Natural killer cell (primary cell): ENCODE measurements at regions not wholly inside any gene's neighbourhood (a gene's known extent, or its start where the extent isn't known, plus 50 kb on each side); places are given as distances from the start of the nearest gene placed in this dataset.

ENCODE experiments used
- ATAC-seq, 3 donors: fragments of 150-1000 bp in 2 of 3; fragments of 200-7000 bp in 1 of 3; cut with Tn5 transposase; 1 replicate in 1 of 3; 2 replicates in 2 of 3; pipeline ENCODE4 v1.10.0; 2021; ENCODE audit warnings: mild to moderate bottlenecking in 2 of 3, moderate library complexity in 2 of 3
- DNase-seq, 2 donors: peaks; one replicate each; pipeline versions ENCODE4 v3.0.0 to v3.0.0-alpha.2; 2013 to 2021; ENCODE audit warnings: mixed read lengths in 1 of 2
- H3K27ac ChIP-seq: one replicate; pipeline ENCODE4 v1.5.1; 2013; ENCODE audit warnings: mild to moderate bottlenecking, low read length
- H3K27me3 ChIP-seq: one replicate; pipeline ENCODE4 v1.6.1; 2013; ENCODE audit warnings: low read length; ENCODE audit not compliant: control insufficient read depth, insufficient read depth
- H3K36me3 ChIP-seq: one replicate; pipeline ENCODE4 v1.6.1; 2013; ENCODE audit warnings: low read length; ENCODE audit not compliant: control insufficient read depth, insufficient read depth
- H3K4me1 ChIP-seq: one replicate; pipeline ENCODE4 v1.6.1; 2013; ENCODE audit warnings: low read length; ENCODE audit not compliant: control insufficient read depth, insufficient read depth
- H3K4me3 ChIP-seq: one replicate; pipeline ENCODE4 v1.5.1; 2013; ENCODE audit warnings: low read length
- H3K9me3 ChIP-seq: one replicate; pipeline ENCODE4 v1.6.1; 2013; ENCODE audit warnings: low read length; ENCODE audit not compliant: control insufficient read depth, insufficient read depth
- H3K27ac Mint-ChIP-seq, 2 donors: one replicate each; pipeline ENCODE4 v1.8.0; 2022; ENCODE audit warnings: mild to moderate bottlenecking in 2 of 2, mixed read lengths in 2 of 2, moderate library complexity in 1 of 2
- H3K27me3 Mint-ChIP-seq, 2 donors: one replicate each; pipeline ENCODE4 v1.8.0; 2022; ENCODE audit warnings: low read depth in 2 of 2, mixed read lengths in 2 of 2
- H3K36me3 Mint-ChIP-seq: one replicate; pipeline ENCODE4 v1.8.0; 2022; ENCODE audit warnings: mixed read lengths
- H3K4me1 Mint-ChIP-seq, 2 donors: one replicate each; pipeline ENCODE4 v1.8.0; 2022; ENCODE audit warnings: mixed read lengths in 2 of 2
- H3K4me3 Mint-ChIP-seq: one replicate; pipeline ENCODE4 v1.8.0; 2022; ENCODE audit warnings: mild to moderate bottlenecking, moderate library complexity, mixed read lengths
- H3K9me3 Mint-ChIP-seq, 2 donors: one replicate each; pipeline ENCODE4 v1.8.0; 2022; ENCODE audit warnings: mixed read lengths in 2 of 2
- CTCF ChIP-seq: fragments of 200-600 bp; IDR thresholded peaks from one replicate; pipeline ENCODE4 v1.8.0; 2022; ENCODE audit warnings: antibody characterized with exemption
- WGBS: methylation state at CpG from one replicate; pipeline ENCODE4 v1.1.7; 2013; ENCODE audit warnings: missing lambda C conversion rate; ENCODE audit not compliant: insufficient coverage; 5-methylcytosine and 5-hydroxymethylcytosine counted together
- intact Hi-C: fragments of 100-400 bp; cut with micrococcal nuclease; formaldehyde crosslinking; loops from one replicate; pipeline ENCODE4 v1.14.2; 2022

GRCh38 chr15:91795235-91795634, 58.3 kb upstream of the SLCO3A1 start:
- Histone ChIP-seq H3K9me3 (no peaks in the 10 kb centered on the region), H3K4me3 (no peak overlapping the region), H3K27ac (no peak overlapping the region), H3K27me3 (no peaks in the 10 kb centered on the region), H3K36me3 (no peaks in the 10 kb centered on the region), H3K4me1 (no peaks in the 10 kb centered on the region)
- 86% methylated on average over 1 of the region's 1 CpG for WGBS
- no peaks in the 10 kb centered on the region for H3K36me3 Mint-ChIP-seq
- no peaks in the 10 kb centered on the region for H3K9me3 Mint-ChIP-seq
- ATAC-seq: no peak
- TF ChIP-seq CTCF: no peak
- H3K4me3 Mint-ChIP-seq: no peak overlapping the region
- no peaks in the 10 kb centered on the region for H3K4me1 Mint-ChIP-seq
- intact Hi-C loops: no loop called here
- peaks cover 24 to 37% of the 10 kb centered on the region in 2 donors for H3K27me3 Mint-ChIP-seq
- no peak overlapping the region for H3K27ac Mint-ChIP-seq
- no peak for DNase-seq

GRCh38 chr15:91801836-91802534, 51.5 kb upstream of the SLCO3A1 start:
- no peak for ATAC-seq
- intact Hi-C loops: no loop called here
- no peaks in the 10 kb centered on the region for H3K36me3 ChIP-seq

GRCh38 chr15:91803260-91803659, 50.2 kb upstream of the SLCO3A1 start:
- H3K27ac Mint-ChIP-seq: no peak overlapping the region
- intact Hi-C loops: no loop called here

More at GRCh38 chr15:91801836-91802534, 51.5 kb upstream of the SLCO3A1 start:
- H3K4me3 Mint-ChIP-seq: no peak overlapping the region
- no peak for DNase-seq
- Histone ChIP-seq H3K4me3 (no peak overlapping the region), H3K27ac (no peak overlapping the region), H3K4me1 (no peaks in the 10 kb centered on the region), H3K9me3 (no peaks in the 10 kb centered on the region), H3K27me3 (no peaks in the 10 kb centered on the region)
- no peaks in the 10 kb centered on the region for H3K36me3 Mint-ChIP-seq
- H3K27ac Mint-ChIP-seq: no peak overlapping the region
- no peaks in the 10 kb centered on the region for H3K4me1 Mint-ChIP-seq
- no peaks in the 10 kb centered on the region for H3K9me3 Mint-ChIP-seq
- H3K27me3 Mint-ChIP-seq: peaks cover 25 to 44% of the 10 kb centered on the region in 2 donors
- no peak for TF ChIP-seq CTCF
- WGBS: 84% methylated on average over 9 of the region's 9 CpGs

More at GRCh38 chr15:91803260-91803659, 50.2 kb upstream of the SLCO3A1 start:
- Histone ChIP-seq H3K9me3 (no peaks in the 10 kb centered on the region), H3K27me3 (no peaks in the 10 kb centered on the region), H3K36me3 (no peaks in the 10 kb centered on the region), H3K4me3 (no peak overlapping the region), H3K27ac (no peak overlapping the region), H3K4me1 (no peaks in the 10 kb centered on the region)
- WGBS: 85% methylated on average over 6 of the region's 6 CpGs
- Mint-ChIP-seq H3K36me3 (no peaks in the 10 kb centered on the region), H3K4me3 (no peak overlapping the region), H3K9me3 (no peaks in the 10 kb centered on the region), H3K4me1 (no peaks in the 10 kb centered on the region), H3K27me3 (peaks cover 31 to 51% of the 10 kb centered on the region in 2 donors)
- no peak for DNase-seq
- ATAC-seq: no peak
- TF ChIP-seq CTCF: no peak
